ENCODE measurements at regions not wholly inside any gene's neighbourhood (a gene's known extent, or its start where the extent isn't known, plus 50 kb on each side); places are given as distances from the start of the nearest gene placed in this dataset.

GRCh38 chr13:102932331-102932730, 86.5 kb downstream of the ERCC5 start:
- ChIA-PET CTCF (no interaction called here), POLR2A (no interaction called here)
- FAIRE-seq (no peak), DNase-seq (ENCODE audit: low read depth in 1 of 2, low spot score in 1 of 2) (no peak), ATAC-seq (no peak)
- no peaks in the 10 kb centered on the region for H3K4me1 ChIP-seq
- H3K27ac ChIP-seq, result no peak overlapping the region
- no peaks in the 10 kb centered on the region for H3K9me3 ChIP-seq
- H3K4me2 ChIP-seq, result no peak overlapping the region
- WGBS (ENCODE audit: missing lambda C conversion rate), result 30% methylated on average over 4 of the region's 4 CpGs
- H3K4me3 ChIP-seq, result no peak overlapping the region
- TF ChIP-seq RAD21 (conservative IDR thresholded peaks at IDR 0.05 in 1 of 2, IDR thresholded peaks at IDR 0.05 in 1 of 2) (no peak), CHD2 (IDR thresholded peaks at IDR 0.05; ENCODE audit: low read length, partially characterized antibody) (no peak), MAX (IDR thresholded peaks at IDR 0.05) (no peak), USF2 (IDR thresholded peaks at IDR 0.05) (no peak), BHLHE40 (IDR thresholded peaks at IDR 0.05; ENCODE audit: low read depth, low read length) (no peak), POLR2AphosphoS2 (conservative IDR thresholded peaks at IDR 0.05; ENCODE audit: low read length) (no peak), HDAC2 (IDR thresholded peaks at IDR 0.05) (no peak), MAZ (IDR thresholded peaks at IDR 0.05; ENCODE audit: borderline replicate concordance, low read depth, low read length) (no peak)

- FAIRE-seq, result no peak
- no peak for TF ChIP-seq REST (IDR thresholded peaks at IDR 0.05)
- TF ChIP-seq BHLHE40 (IDR thresholded peaks at IDR 0.05; ENCODE audit: low read depth, low read length), result no peak
- no peak for TF ChIP-seq POLR2A (IDR thresholded peaks at IDR 0.05; ENCODE audit: low read length)
- no peak for TF ChIP-seq ZFP36 (IDR thresholded peaks at IDR 0.05; ENCODE audit: borderline replicate concordance, partially characterized antibody)
- TF ChIP-seq JUNB (IDR thresholded peaks at IDR 0.05), result no peak
- TF ChIP-seq PBX3 (IDR thresholded peaks at IDR 0.05), result no peak
- TF ChIP-seq CBX2 (IDR thresholded peaks at IDR 0.05; ENCODE audit: borderline replicate concordance, low read depth), result no peak
- no peak for TF ChIP-seq HEYL (CRISPR knock-in tag; IDR thresholded peaks at IDR 0.05)
- TF ChIP-seq HOXA7 (CRISPR knock-in tag; IDR thresholded peaks at IDR 0.05), result no peak
- no peak for TF ChIP-seq PHF8 (IDR thresholded peaks at IDR 0.05; ENCODE audit: borderline replicate concordance, low read depth)
- TF ChIP-seq JUN (IDR thresholded peaks at IDR 0.05), result no peak
- TF ChIP-seq E2F6 (IDR thresholded peaks at IDR 0.05; ENCODE audit: borderline replicate concordance, low read depth), result no peak
- no peak for TF ChIP-seq TP53 (CRISPR knock-in tag; IDR thresholded peaks at IDR 0.05)
- TF ChIP-seq GATA3 (IDR thresholded peaks at IDR 0.05; ENCODE audit: borderline replicate concordance), result no peak
- TF ChIP-seq FOSB (CRISPR knock-in tag; IDR thresholded peaks at IDR 0.05), result no peak
- no peak for TF ChIP-seq POLR2AphosphoS2 (conservative IDR thresholded peaks at IDR 0.05; ENCODE audit: low read length)
- TF ChIP-seq ELK1 (IDR thresholded peaks at IDR 0.05; ENCODE audit: low read depth, low read length), result no peak
- TF ChIP-seq HMGXB4 (CRISPR knock-in tag; IDR thresholded peaks at IDR 0.05; ENCODE audit: borderline replicate concordance), result no peak
- ChIA-PET CTCF (no interaction called here), POLR2A (no interaction called here)
- H3K4me2 ChIP-seq, result no peak overlapping the region
- 24% methylated on average over 3 of the region's 3 CpGs for WGBS (ENCODE audit: missing lambda C conversion rate)
- DNase-seq (ENCODE audit: low read depth in 1 of 2, low spot score in 1 of 2), result no peak
- no peak overlapping the region for H3K27ac ChIP-seq
- no peak for ATAC-seq
- H3K4me3 ChIP-seq, result no peak overlapping the region
- no peaks in the 10 kb centered on the region for H3K9me3 ChIP-seq
- no peaks in the 10 kb centered on the region for H3K4me1 ChIP-seq
Observed at GRCh38 chr13:102930566-102930965, 84.7 kb downstream of the ERCC5 start.
